ENCODE measurements at regions not wholly inside any gene's neighbourhood (a gene's known extent, or its start where the extent isn't known, plus 50 kb on each side); places are given as distances from the start of the nearest gene placed in this dataset.
"Not testable (repeated sequence)": the region's sequence is repeated elsewhere in the genome, so short reads cannot be mapped to it uniquely, and the experiment has no call there.

GRCh38 chr3:170680593-170680992, 94.7 kb upstream of the SLC7A14 start:
- no peak for TF ChIP-seq CTCF (IDR thresholded peaks at IDR 0.05)
- H3K27ac ChIP-seq, result no peak overlapping the region
- no peak overlapping the region for H3K4me3 ChIP-seq
- DNase-seq (ENCODE audit: low spot score), result no peak

GRCh38 chr3:170679190-170679589, 93.3 kb upstream of the SLC7A14 start:
- Histone ChIP-seq H3K4me3 (no peak overlapping the region), H3K27ac (no peak overlapping the region)
- DNase-seq (ENCODE audit: low spot score), result no peak
- TF ChIP-seq CTCF (IDR thresholded peaks at IDR 0.05), result no peak

GRCh38 chr3:170670504-170670903, 84.6 kb upstream of the SLC7A14 start:
- Histone ChIP-seq H3K27ac (no peak overlapping the region), H3K4me3 (no peak overlapping the region)
- TF ChIP-seq CTCF (IDR thresholded peaks at IDR 0.05), result no peak
- no peak for DNase-seq (ENCODE audit: low spot score)

GRCh38 chr3:170662986-170663385, 77.1 kb upstream of the SLC7A14 start:
- not testable (repeated sequence) for H3K27ac ChIP-seq; DNase-seq (ENCODE audit: low spot score); H3K4me3 ChIP-seq

GRCh38 chr3:170660139-170660538, 74.3 kb upstream of the SLC7A14 start:
- no peak for TF ChIP-seq CTCF (IDR thresholded peaks at IDR 0.05)
- H3K27ac ChIP-seq, result no peak overlapping the region
- no peak overlapping the region for H3K4me3 ChIP-seq
- DNase-seq (ENCODE audit: low spot score), result no peak

GRCh38 chr3:170657312-170657711, 71.4 kb upstream of the SLC7A14 start:
- no peak for DNase-seq (ENCODE audit: low spot score)
- Histone ChIP-seq H3K27ac (no peak overlapping the region), H3K4me3 (no peak overlapping the region)
- TF ChIP-seq CTCF (IDR thresholded peaks at IDR 0.05), result no peak

GRCh38 chr3:170656284-170656683, 70.4 kb upstream of the SLC7A14 start:
- Histone ChIP-seq H3K4me3 (no peak overlapping the region), H3K27ac (no peak overlapping the region)
- no peak for TF ChIP-seq CTCF (IDR thresholded peaks at IDR 0.05)
- no peak for DNase-seq (ENCODE audit: low spot score)

GRCh38 chr3:170653801-170654200, 67.9 kb upstream of the SLC7A14 start:
- TF ChIP-seq CTCF (IDR thresholded peaks at IDR 0.05), result no peak
- Histone ChIP-seq H3K27ac (no peak overlapping the region), H3K4me3 (no peak overlapping the region)
- DNase-seq (ENCODE audit: low spot score), result no peak

All from coronary artery (tissue), 2 donors.